ENCODE measurements at regions not wholly inside any gene's neighbourhood (a gene's known extent, or its start where the extent isn't known, plus 50 kb on each side); places are given as distances from the start of the nearest gene placed in this dataset.

DNA sequence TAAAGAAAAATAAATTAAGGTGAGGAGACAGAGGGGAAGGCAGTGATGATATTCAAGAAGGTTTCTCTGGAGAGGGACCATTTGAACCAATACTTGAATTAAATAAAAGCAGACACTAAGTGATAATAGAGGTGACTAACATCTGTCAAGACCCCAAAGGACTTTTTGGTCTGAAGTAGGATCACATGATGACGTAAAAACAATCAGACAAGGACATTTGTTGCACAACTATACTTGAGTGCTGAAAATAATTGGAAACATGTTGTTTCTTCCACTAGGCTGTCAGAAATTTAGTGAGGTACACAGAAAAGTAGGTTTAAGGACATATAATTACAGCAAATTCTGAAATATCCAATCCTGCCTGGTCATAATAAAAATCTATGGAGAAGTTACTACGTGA lies 179.5 kb downstream of the WNT5A start:
- TF ChIP-seq, protein P1, sequence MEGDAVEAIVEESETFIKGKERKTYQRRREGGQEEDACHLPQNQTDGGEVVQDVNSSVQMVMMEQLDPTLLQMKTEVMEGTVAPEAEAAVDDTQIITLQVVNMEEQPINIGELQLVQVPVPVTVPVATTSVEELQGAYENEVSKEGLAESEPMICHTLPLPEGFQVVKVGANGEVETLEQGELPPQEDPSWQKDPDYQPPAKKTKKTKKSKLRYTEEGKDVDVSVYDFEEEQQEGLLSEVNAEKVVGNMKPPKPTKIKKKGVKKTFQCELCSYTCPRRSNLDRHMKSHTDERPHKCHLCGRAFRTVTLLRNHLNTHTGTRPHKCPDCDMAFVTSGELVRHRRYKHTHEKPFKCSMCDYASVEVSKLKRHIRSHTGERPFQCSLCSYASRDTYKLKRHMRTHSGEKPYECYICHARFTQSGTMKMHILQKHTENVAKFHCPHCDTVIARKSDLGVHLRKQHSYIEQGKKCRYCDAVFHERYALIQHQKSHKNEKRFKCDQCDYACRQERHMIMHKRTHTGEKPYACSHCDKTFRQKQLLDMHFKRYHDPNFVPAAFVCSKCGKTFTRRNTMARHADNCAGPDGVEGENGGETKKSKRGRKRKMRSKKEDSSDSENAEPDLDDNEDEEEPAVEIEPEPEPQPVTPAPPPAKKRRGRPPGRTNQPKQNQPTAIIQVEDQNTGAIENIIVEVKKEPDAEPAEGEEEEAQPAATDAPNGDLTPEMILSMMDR (IDR thresholded peaks at IDR 0.05; ENCODE audit: low read depth, low read length, poor library complexity, severe bottlenecking), result no peak
- TF ChIP-seq EZH2phosphoT487 (IDR thresholded peaks at IDR 0.05; ENCODE audit: borderline replicate concordance, low read length), result no peak

Data from DOHH2 (cell line).